Fibroblast of lung (primary cell): ENCODE measurements at regions not wholly inside any gene's neighbourhood (a gene's known extent, or its start where the extent isn't known, plus 50 kb on each side); places are given as distances from the start of the nearest gene placed in this dataset.

Experiments
- DNase-seq, 2 donors: peaks; one replicate each; pipeline versions ENCODE4 v3.0.0 to v3.0.0-alpha.2; 2010; ENCODE audit warnings: low read depth in 2 of 2
- H2AFZ ChIP-seq: 2 replicates; pipeline ENCODE4 v1.5.1; 2012; ENCODE audit warnings: low read length, control low read depth, inconsistent platforms
- H3K27ac ChIP-seq: 2 replicates; pipeline ENCODE4 v1.5.1; 2011; ENCODE audit warnings: low read length, control low read depth; ENCODE audit not compliant: insufficient read depth
- H3K27me3 ChIP-seq: 2 replicates; pipeline ENCODE4 v1.5.1; 2011; ENCODE audit warnings: mild to moderate bottlenecking, low read length; ENCODE audit not compliant: control insufficient read depth, insufficient read depth
- H3K36me3 ChIP-seq: 2 replicates; pipeline ENCODE4 v1.5.1; 2011; ENCODE audit warnings: low read length; ENCODE audit not compliant: control insufficient read depth, insufficient read depth
- H3K4me1 ChIP-seq: 2 replicates; pipeline ENCODE4 v1.5.1; 2011; ENCODE audit warnings: low read length; ENCODE audit not compliant: control insufficient read depth, insufficient read depth; ENCODE audit errors: extremely low read depth
- H3K4me2 ChIP-seq: 2 replicates; pipeline ENCODE4 v1.5.1; 2011; ENCODE audit warnings: low read length, control low read depth; ENCODE audit not compliant: insufficient read depth; ENCODE audit errors: extremely low read depth
- H3K4me3 ChIP-seq, 4 experiments: fragments of 200-600 bp in 1 of 4; sonication (generic) in 1 of 4; replicated peaks in 1 of 4; 2 replicates each; pipeline ENCODE4 v1.5.1; 2011 to 2016; ENCODE audit warnings: low read length in 4 of 4, low read depth in 3 of 4, mild to moderate bottlenecking in 3 of 4, control low read depth in 2 of 4, inconsistent platforms in 1 of 4, mixed read lengths in 1 of 4; ENCODE audit not compliant: insufficient read depth in 1 of 4; ENCODE audit errors: control extremely low read depth in 1 of 4
- H3K79me2 ChIP-seq: 2 replicates; pipeline ENCODE4 v1.5.1; 2012; ENCODE audit warnings: mild to moderate bottlenecking, low read length, inconsistent platforms; ENCODE audit not compliant: control insufficient read depth, insufficient read depth
- H3K9ac ChIP-seq: 2 replicates; pipeline ENCODE4 v1.5.1; 2011; ENCODE audit warnings: mild to moderate bottlenecking, low read length, control low read depth; ENCODE audit not compliant: insufficient read depth
- H3K9me3 ChIP-seq: 2 replicates; pipeline ENCODE4 v1.5.1; 2012; ENCODE audit warnings: low read depth, low read length; ENCODE audit not compliant: control insufficient read depth, insufficient read depth
- H4K20me1 ChIP-seq: 2 replicates; pipeline ENCODE4 v1.5.1; 2011; ENCODE audit warnings: low read length; ENCODE audit not compliant: control insufficient read depth, insufficient read depth; ENCODE audit errors: extremely low read depth
- EZH2 ChIP-seq: IDR thresholded peaks from 2 replicates; pipeline ENCODE4 v1.5.1; 2012; ENCODE audit warnings: low read length, control low read depth, mild to moderate bottlenecking; ENCODE audit errors: missing control alignments
- TF ChIP-seq, protein P1 (sequence below), 2 donors: IDR thresholded peaks in 1 of 2; conservative IDR thresholded peaks in 1 of 2; 1 replicate in 1 of 2; 2 replicates in 1 of 2; pipeline ENCODE4 v1.5.1; 2011 to 2012; ENCODE audit warnings: low read length in 2 of 2, control low read depth in 1 of 2, inconsistent platforms in 1 of 2, low read depth in 1 of 2, mild to moderate bottlenecking in 1 of 2

- H3K79me2 ChIP-seq = no peaks in the 10 kb centered on the region
- H3K36me3 ChIP-seq = no peaks in the 10 kb centered on the region
- no peak overlapping the region for H3K27ac ChIP-seq
- no peaks in the 10 kb centered on the region for H3K4me1 ChIP-seq
- H3K4me2 ChIP-seq = no peak overlapping the region
- no peaks in the 10 kb centered on the region for H3K27me3 ChIP-seq
- no peaks in the 10 kb centered on the region for H3K9me3 ChIP-seq
- TF ChIP-seq, protein P1, sequence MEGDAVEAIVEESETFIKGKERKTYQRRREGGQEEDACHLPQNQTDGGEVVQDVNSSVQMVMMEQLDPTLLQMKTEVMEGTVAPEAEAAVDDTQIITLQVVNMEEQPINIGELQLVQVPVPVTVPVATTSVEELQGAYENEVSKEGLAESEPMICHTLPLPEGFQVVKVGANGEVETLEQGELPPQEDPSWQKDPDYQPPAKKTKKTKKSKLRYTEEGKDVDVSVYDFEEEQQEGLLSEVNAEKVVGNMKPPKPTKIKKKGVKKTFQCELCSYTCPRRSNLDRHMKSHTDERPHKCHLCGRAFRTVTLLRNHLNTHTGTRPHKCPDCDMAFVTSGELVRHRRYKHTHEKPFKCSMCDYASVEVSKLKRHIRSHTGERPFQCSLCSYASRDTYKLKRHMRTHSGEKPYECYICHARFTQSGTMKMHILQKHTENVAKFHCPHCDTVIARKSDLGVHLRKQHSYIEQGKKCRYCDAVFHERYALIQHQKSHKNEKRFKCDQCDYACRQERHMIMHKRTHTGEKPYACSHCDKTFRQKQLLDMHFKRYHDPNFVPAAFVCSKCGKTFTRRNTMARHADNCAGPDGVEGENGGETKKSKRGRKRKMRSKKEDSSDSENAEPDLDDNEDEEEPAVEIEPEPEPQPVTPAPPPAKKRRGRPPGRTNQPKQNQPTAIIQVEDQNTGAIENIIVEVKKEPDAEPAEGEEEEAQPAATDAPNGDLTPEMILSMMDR (conservative IDR thresholded peaks at IDR 0.05 in 1 of 2, IDR thresholded peaks at IDR 0.05 in 1 of 2; ENCODE audit: low read depth in 1 of 2, low read length in 2 of 2) = no peak
- TF ChIP-seq EZH2 = no peak
- no peak overlapping the region for H2AFZ ChIP-seq
- H3K4me3 ChIP-seq = peak overlapping the region in 1 of 4 experiments; percentile 7
- DNase-seq = no peak
- H3K9ac ChIP-seq = no peak overlapping the region
- no peaks in the 10 kb centered on the region for H4K20me1 ChIP-seq
Observed at GRCh38 chr17:14946481-14946880, 318.6 kb downstream of the PMP22 start.

- H3K27me3 ChIP-seq = no peaks in the 10 kb centered on the region
- no peak overlapping the region for H3K27ac ChIP-seq
- no peaks in the 10 kb centered on the region for H3K9me3 ChIP-seq
- H3K4me3 ChIP-seq = no peak overlapping the region
- no peak overlapping the region for H2AFZ ChIP-seq
- no peak overlapping the region for H3K9ac ChIP-seq
- DNase-seq = no peak
- H3K36me3 ChIP-seq = no peaks in the 10 kb centered on the region
- H3K4me1 ChIP-seq = no peaks in the 10 kb centered on the region
- H3K4me2 ChIP-seq = no peak overlapping the region
- H4K20me1 ChIP-seq = no peaks in the 10 kb centered on the region
- no peak for TF ChIP-seq EZH2
- TF ChIP-seq, protein P1 (conservative IDR thresholded peaks at IDR 0.05 in 1 of 2, IDR thresholded peaks at IDR 0.05 in 1 of 2; ENCODE audit: low read depth in 1 of 2, low read length in 2 of 2) = no peak
- H3K79me2 ChIP-seq = no peaks in the 10 kb centered on the region
Observed at GRCh38 chr17:14942526-14943190, 322.5 kb downstream of the PMP22 start.

GRCh38 chr17:14940938-14941265 lies 324.2 kb downstream of the PMP22 start:
- no peak overlapping the region for H2AFZ ChIP-seq
- no peak overlapping the region for H3K9ac ChIP-seq
- no peak for TF ChIP-seq EZH2
- TF ChIP-seq, protein P1 (conservative IDR thresholded peaks at IDR 0.05 in 1 of 2, IDR thresholded peaks at IDR 0.05 in 1 of 2; ENCODE audit: low read depth in 1 of 2, low read length in 2 of 2) = no peak
- no peaks in the 10 kb centered on the region for H3K4me1 ChIP-seq
- H3K9me3 ChIP-seq = no peaks in the 10 kb centered on the region
- no peak for DNase-seq
- no peaks in the 10 kb centered on the region for H4K20me1 ChIP-seq
- H3K36me3 ChIP-seq = no peaks in the 10 kb centered on the region
- no peak overlapping the region for H3K4me2 ChIP-seq
- no peak overlapping the region for H3K4me3 ChIP-seq
- H3K27ac ChIP-seq = no peak overlapping the region
- H3K27me3 ChIP-seq = no peaks in the 10 kb centered on the region
- no peaks in the 10 kb centered on the region for H3K79me2 ChIP-seq
